Astrocyte of the spinal cord (primary cell): ENCODE measurements at regions not wholly inside any gene's neighbourhood (a gene's known extent, or its start where the extent isn't known, plus 50 kb on each side); places are given as distances from the start of the nearest gene placed in this dataset.

ENCODE experiments used
- DNase-seq: peaks from one replicate; pipeline ENCODE4 v3.0.0; 2011; ENCODE audit warnings: low read depth, low spot score
- H3K4me3 ChIP-seq: 2 replicates; pipeline ENCODE4 v1.5.1; 2011; ENCODE audit warnings: low read depth, mild to moderate bottlenecking, low read length, moderate library complexity
- in situ Hi-C: cut with HindIII; loops from 2 replicates; pipeline ENCODE4 v1.10.0; 2017; ENCODE audit warnings: low sequenced_read_pairs
- TF ChIP-seq, protein P1 (sequence below): IDR thresholded peaks from 2 replicates; pipeline ENCODE4 v1.5.1; 2012; ENCODE audit warnings: low read depth, mild to moderate bottlenecking, low read length, inconsistent platforms

DNA sequence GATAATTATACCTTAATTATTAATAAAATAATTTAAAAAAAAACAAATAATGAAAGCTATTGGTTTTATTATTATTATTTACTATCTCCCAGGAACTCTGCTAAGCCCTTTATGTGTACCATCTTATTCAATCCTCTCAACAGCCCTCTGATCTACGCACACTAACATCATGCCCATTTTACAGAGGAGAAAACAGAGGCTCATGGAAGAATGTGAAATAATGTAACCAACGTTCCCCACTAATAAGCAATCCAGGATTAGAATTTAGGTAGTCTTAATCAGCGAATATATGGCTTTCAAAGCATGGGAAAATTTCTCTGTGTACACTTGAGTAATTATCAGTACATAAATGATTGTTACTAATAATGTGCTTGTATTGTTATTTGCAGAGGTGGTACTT is 89.0 kb downstream of the MAFB start:
- in situ Hi-C loops: no loop called here
- no peak for DNase-seq
- no peak overlapping the region for H3K4me3 ChIP-seq
- TF ChIP-seq, protein P1, sequence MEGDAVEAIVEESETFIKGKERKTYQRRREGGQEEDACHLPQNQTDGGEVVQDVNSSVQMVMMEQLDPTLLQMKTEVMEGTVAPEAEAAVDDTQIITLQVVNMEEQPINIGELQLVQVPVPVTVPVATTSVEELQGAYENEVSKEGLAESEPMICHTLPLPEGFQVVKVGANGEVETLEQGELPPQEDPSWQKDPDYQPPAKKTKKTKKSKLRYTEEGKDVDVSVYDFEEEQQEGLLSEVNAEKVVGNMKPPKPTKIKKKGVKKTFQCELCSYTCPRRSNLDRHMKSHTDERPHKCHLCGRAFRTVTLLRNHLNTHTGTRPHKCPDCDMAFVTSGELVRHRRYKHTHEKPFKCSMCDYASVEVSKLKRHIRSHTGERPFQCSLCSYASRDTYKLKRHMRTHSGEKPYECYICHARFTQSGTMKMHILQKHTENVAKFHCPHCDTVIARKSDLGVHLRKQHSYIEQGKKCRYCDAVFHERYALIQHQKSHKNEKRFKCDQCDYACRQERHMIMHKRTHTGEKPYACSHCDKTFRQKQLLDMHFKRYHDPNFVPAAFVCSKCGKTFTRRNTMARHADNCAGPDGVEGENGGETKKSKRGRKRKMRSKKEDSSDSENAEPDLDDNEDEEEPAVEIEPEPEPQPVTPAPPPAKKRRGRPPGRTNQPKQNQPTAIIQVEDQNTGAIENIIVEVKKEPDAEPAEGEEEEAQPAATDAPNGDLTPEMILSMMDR: no peak

DNA sequence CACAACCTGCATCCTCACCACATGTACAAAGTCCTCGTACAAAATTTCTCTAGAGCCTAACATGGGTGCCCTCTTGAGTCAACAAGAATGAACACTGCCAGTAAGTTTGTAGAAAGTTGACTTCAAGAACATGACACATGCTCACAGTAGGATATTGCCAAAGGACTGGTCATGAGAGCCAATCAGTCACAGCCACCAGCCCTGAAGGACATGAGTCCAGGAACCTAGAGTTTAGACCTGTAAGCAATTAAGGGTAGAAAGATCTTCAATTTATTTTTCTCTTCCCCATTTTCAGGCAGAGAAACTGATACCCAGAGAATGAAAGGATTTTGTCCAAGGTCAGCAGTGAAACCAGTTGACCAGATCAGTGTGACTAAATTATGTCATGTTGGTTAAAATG is 96.1 kb downstream of the MAFB start:
- in situ Hi-C loops: no loop called here
- DNase-seq: no peak
- H3K4me3 ChIP-seq: no peak overlapping the region
- TF ChIP-seq, protein P1: no peak

DNA sequence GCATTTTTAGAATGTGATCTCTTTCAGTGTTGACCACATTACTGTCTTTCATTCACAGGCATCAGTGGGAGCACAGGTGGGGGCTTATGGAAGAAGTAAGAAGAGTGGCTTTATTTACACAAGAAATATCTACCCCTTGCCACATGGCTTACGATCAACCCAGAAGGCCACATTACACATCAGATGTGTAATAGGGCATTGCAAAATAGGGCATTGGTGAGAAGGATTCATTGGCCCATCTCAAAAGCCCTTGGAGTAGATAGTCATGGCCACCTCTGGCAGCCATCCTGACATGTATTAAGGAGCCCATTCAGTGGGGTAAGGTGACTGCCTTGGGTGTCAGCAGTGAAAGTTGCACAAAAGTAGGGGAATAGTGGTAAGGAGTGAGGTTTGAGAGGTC is 97.5 kb downstream of the MAFB start:
- no peak for DNase-seq
- H3K4me3 ChIP-seq: no peak overlapping the region
- in situ Hi-C loops: no loop called here
- TF ChIP-seq, protein P1: no peak

DNA sequence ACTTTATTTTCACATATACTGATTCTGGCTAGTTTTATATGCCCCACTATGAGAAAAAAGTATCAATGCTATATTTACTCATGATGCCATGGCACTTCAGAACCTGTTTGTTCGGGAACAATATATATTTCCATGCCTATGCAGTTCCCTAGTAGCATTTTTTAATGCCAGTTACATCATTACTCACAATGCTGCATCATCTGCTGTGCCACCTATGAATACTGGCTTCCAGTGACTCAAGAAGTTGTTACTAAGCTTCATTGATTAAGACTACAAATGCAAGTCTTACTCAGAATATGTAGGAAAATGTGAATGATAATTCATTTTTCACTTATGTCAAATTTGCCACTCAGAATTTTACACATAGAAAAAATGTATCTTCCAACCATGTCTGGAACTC is 97.9 kb downstream of the MAFB start:
- H3K4me3 ChIP-seq: no peak overlapping the region
- in situ Hi-C loops: no loop called here
- no peak for DNase-seq
- TF ChIP-seq, protein P1: no peak

DNA sequence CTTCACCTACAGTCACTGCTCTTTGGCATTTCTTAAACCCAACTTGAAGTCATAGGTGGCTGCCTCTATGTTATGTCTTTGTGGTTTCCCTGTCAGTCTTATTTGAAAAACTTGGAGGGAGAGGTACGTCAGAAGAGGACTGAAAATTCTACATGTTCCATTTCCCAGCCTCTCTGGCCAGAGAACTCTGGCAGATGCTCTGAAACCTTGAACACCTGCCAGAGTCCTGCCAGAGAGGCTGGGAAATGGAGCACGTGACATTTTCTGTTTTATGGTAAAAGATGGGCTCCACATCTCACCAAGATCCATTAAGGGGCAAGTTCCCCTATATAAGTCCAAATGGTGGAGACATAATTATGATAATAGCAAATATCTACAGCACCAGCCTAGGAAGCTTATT is 99.5 kb downstream of the MAFB start:
- TF ChIP-seq, protein P1: no peak
- DNase-seq: no peak
- H3K4me3 ChIP-seq: no peak overlapping the region
- in situ Hi-C loops: no loop called here

DNA sequence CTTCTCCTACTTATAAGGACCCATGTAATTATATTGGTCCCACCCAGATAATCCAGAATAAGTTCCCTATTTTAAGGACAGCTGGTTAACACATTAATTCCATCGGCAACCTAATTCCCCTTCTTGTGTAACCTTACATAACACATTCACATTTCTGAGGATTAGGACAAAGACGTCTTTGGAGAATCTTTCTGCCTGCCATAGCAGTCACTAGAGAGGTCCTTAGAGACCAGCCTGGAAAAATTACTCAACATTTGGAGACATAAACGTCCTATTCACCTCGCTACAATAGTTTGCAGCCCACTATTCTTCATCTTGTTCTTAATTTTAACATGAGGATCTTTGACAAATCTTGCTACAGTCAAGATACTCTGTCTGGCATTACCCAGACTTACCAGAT is 100.1 kb downstream of the MAFB start:
- DNase-seq: no peak
- H3K4me3 ChIP-seq: no peak overlapping the region
- TF ChIP-seq, protein P1: no peak
- in situ Hi-C loops: no loop called here

DNA sequence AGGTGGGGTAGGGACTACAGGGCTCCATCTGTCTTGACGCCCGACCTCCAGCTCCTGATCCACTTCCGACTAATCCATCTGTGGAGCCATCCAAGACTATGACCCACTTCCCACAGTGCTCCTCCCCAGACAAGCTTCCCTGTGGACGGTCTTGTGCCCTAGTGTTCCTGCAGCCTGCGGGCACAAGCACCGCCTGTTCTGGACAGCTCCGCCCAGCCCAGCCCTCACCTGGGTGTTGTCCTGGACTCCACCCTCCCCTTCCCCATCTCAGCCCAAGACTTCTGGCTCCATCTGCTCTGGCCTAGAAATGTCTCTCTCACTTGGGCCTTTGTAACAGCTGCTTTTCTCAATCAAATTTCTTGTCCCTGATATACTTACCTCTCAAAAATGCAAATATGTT is 102.0 kb downstream of the MAFB start:
- in situ Hi-C loops: no loop called here
- H3K4me3 ChIP-seq: no peak overlapping the region
- TF ChIP-seq, protein P1: no peak
- DNase-seq: no peak
